NCI-H510A (cell line): ENCODE measurements at regions not wholly inside any gene's neighbourhood (a gene's known extent, or its start where the extent isn't known, plus 50 kb on each side); places are given as distances from the start of the nearest gene placed in this dataset.
"Not testable (repeated sequence)": the region's sequence is repeated elsewhere in the genome, so short reads cannot be mapped to it uniquely, and the experiment has no call there.

Experiments
- DNase-seq: peaks from one replicate; lab custom pipeline; 2025; lab: John Stamatoyannopoulos, UW

GRCh38 chr10:124180947-124181549, 87.7 kb upstream of the CHST15 start:
- DNase-seq = no peak

DNA sequence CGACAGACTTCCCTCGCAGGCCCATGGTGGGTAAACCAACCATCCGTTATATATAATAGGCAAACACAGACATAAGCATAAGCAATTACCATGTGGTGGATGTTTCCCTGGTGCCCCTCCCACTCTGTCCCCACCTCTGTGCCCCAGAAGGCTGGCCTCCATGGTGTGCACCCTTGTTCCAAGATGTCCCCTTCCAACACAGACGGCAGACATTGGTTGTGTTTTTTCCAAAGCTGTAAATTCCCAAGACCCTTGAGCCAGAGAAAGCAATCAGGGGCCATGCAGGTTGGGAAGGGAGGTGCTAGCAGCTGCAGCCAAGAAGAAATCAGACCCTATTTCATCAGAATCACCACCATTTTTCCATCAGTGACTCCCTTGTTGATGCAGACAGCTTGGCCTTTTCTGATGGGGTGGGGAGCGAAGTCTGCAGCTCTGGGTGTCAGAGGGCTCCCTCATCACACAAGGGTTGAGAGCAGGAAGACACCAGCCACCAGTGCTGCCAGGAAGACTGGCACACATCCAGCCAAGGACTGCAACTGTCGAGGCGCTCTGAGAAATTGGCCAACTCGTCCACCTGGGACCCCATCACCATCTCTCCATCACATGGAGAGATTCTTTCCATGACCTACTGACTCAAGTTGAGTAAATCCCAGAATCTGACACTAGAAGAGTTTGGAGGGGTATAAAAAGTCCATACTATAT, 86.8 kb upstream of the CHST15 start:
- no peak for DNase-seq

DNA sequence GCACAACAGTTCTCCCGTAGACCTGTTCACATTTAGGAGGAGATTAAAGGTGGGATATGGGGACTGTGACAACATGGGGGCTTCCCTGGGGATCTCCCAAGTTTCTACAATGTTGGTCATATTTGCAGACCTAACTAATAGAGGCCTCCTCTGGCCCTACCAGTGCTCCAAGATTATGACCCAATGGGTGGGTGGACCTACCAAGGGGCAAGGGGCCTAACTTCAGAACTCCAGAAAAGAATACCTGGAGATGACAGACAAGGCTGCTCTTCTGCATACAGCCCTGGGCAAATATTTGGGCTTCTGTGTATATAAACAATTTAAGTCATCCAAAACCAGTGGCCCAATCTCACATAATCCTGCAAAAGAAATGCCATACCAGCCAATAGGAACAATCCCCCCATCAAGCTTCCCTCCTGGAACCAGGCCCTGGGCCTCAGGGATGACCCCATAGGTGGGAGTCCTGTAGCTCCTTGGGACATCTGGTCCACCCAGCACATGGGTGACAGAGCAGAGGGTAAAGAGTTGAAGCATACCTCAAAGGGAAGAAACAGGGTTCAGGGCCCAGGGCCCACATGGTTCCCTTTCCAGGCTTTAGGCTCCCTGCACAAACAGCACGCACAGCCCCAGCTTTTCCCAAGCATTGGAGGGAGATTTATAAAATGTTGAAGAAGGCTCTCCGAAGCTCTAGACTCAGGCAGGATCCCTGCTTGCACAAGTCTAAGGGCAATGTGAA, 86.1 kb upstream of the CHST15 start:
- DNase-seq = no peak

DNA sequence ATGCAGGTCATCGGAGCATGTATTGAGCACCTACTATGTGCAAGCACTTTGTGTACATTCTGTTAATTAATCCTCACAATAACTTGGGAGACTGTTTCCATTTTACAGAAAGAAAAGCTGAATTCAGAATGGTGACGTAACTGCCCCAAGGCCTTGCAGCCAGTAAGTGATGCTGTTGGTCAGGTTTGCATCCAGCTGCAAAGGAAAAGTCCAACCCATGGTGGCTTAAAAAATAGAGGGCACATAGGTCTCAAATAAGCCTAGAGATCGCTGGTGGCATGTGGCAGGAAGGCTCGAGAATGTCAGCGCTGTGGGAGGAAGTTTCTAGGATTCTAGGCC, 83.8 kb upstream of the CHST15 start:
- DNase-seq = no peak

GRCh38 chr10:124176349-124177179, 83.2 kb upstream of the CHST15 start:
- DNase-seq = no peak

DNA sequence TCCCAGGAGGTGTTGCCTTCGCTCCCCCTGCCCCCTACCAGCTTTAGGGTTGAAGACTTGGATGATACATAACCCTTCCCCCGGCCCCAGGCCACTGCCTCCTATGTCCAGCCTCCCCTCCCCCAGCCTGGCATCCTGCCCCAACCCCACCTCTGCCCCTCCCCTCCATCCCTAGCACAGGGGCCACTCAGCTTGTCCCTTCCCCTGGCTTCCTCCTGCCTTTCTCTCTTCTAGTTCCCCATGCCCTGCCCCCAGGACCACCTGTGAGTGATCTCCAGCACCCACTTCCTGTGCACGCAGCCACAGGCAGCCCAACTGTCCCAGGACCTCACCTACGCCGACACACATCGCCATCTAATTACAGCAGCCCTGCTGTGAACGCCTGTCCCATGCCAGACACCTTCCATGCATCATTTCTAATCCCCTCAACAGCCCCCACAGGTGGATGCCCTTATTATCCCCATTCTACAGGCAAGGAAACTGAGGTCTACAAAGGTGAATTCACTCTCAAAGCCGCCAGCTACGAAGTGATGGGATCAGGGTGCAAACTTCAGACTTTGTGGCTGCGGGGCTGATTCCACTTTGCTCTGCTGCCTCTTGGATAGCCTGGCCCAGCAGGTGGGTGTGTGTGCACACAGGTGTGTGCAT, 82.4 kb upstream of the CHST15 start:
- no peak for DNase-seq

DNA sequence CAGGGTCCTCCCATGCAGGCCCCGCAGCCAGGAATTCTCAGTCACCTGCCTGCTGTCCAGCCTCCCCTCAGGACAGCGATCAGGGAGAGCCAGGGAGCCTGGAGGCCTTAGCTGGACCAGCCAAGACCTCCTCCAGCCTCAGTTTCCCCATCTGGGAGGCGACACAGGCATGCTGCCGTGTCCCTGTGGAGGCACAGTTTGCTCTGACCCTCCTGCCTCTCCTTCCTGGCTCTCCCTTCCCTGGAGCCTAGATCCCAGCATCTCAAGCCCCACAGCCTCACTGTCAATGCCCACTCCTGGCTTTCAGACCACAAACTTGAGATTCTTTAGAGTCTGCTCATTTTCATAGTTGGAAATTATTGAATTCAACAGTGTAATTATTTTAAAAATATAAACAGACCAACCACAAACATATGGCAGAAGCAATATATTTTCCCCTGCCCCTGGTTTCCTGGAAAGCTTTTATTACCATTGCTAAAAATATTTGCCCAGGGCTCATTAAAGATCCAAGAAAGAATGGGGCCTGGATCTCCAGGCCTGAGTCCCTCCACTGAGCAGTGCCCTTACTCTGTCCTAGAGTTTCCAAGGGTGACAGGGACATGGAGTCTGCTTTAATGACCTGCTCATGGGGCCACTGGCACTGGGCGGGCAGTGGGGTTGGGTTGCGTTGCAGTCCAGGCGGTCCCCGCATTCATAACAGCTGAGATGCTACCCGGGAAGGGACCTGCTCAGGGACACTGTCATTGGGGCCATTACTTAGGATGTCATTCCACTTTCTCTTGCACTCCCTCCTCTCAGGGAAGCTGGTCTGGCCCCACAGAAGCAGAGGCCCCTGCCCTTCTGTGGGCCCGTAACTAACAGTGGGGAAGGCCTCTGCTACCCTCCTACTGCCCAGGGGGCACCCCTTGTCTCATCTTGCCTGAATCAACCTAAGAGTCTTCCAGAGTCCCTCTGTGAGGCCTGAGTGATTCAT, 81.6 kb upstream of the CHST15 start:
- DNase-seq = no peak

- no peak for DNase-seq
Observed at GRCh38 chr10:124174071-124174566, 80.7 kb upstream of the CHST15 start.

DNA sequence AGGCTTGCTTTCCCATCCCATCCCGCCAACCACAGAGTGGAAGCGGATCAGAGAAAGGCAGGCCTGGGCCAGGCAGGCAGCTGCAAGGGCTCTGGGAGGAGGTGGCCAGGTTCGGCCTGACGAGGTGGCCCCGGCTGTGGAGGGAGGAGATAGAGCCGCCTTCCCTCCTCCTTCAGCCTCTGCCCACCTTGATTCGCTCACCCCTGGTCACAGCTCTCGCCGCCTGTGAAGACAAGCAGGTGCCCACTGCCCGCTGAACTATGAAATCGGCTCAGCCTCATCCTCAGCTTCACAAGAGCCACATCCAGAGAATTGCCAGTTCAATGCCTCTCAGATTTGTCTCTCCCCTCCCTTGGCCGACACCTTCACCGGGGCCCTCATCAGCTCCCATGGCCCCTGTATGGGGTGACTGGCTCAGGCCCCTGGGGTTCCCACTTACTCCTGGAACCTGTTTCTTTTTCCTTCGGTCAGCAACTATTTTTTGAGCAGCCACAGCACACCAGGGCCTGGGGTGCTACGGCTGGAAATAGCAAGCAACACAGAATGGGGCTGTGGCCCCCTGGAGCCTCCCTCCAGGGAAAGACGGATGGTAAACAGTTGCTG, 80.0 kb upstream of the CHST15 start:
- DNase-seq = no peak

GRCh38 chr10:124172181-124172916, 79.0 kb upstream of the CHST15 start:
- no peak for DNase-seq

GRCh38 chr10:124171561-124171960, 78.2 kb upstream of the CHST15 start:
- DNase-seq = no peak

DNA sequence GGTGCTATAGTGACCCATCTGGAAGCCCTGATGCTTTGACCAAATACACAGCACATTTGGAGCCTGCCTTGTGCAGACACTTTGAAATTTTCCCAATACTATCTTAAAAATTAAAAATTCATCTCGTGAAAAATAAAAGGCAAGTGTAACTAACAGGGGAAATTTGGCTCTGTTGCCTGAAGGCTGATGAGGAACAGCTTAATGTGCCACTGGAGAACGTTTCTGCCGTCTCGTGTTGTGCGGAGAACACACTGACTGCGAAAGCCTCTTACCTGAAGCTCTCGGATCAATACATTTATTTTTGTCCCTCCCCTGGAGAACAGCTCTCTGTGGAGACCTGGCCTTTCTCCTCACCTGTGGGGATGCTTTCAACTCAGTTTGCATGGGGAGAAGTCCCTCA, 77.2 kb upstream of the CHST15 start:
- no peak for DNase-seq

DNA sequence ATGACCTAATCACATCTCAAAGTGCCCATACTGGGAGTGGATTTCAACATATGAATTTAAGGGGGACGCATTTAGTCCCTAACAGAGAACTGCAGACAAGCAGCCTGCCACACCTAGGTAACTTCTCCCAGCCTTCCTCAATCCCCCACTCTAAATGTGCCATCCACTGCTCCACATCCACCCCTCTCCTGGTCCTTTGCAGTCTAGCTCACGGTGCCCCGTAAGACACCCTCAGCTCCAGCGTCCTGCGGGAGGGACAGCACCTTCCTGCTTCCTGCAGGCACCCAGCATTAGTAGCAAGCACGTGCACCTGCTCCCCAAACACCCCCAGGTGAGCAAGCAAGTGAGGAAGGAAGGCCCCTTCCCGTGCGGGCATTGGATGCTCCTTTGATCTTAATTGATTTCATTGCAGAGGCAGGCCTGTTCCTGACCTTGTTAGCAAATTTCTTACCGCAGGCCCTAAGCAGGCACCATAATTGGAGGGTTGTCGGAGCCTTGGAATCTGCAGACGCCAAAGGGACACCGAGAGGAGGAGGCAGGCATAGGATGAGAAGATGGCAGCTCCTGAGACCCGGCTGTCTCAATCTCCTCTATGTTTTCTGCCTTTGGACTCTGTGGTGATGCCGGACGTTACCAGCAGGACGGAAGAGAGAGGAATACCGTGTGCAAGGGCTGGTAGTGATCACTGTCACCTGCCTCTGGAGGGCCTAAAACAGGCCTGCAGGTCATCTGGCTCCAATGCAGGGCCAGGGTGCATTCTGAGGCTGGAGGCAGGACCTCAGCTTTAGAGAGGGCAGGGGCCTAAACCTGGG, 75.8 kb upstream of the CHST15 start:
- no peak for DNase-seq

GRCh38 chr10:124168581-124168980, 75.2 kb upstream of the CHST15 start:
- DNase-seq = no peak

GRCh38 chr10:124167925-124168324, 74.5 kb upstream of the CHST15 start:
- not testable (repeated sequence) for DNase-seq

DNA sequence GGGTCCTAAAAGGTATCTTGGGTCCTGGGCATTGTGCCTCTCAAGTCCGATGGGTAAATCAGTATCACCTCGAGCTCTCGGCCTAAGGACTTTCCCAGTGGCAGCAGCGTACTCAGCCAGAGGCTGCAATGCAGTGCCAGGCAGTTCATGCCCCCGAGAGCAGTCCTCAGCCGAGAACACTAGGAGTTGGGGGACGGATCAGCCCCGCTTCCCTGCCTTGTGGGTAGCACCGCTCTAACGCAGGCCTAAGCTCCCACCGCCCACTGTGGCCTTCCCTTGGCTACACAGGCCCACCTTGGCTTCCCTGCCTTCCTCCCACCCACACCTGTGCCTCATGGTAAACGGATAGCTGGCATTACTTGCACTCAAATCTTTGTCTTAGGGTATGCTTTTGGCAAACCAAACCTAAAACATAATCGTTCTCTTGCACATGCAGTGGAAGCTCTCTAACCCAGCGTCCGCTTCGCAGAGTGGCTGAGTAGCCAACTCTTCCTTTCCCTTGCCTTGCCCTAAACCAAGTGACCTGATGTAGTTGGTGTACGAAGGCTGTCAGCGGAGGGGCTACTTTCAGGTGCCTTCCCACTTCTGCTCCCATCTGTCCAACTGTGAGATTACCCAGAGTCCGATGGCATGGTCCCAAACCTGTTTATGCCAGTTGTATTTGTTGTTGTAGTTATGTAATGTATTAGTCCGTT, 73.2 kb upstream of the CHST15 start:
- no peak for DNase-seq

- DNase-seq = no peak
Observed at GRCh38 chr10:124165827-124166226, 72.4 kb upstream of the CHST15 start.

GRCh38 chr10:124165311-124165710, 71.9 kb upstream of the CHST15 start:
- no peak for DNase-seq
